GM12878 (cell line): ENCODE measurements at regions not wholly inside any gene's neighbourhood (a gene's known extent, or its start where the extent isn't known, plus 50 kb on each side); places are given as distances from the start of the nearest gene placed in this dataset.
"Not testable (repeated sequence)": the region's sequence is repeated elsewhere in the genome, so short reads cannot be mapped to it uniquely, and the experiment has no call there.

ENCODE experiments used
- ATAC-seq: fragments of 200-7000 bp; cut with Tn5 transposase; 3 replicates; pipeline ENCODE4 v1.9.1; 2020; ENCODE audit warnings: mild to moderate bottlenecking, moderate library complexity
- BruUV-seq: library from RNA; stranded (reverse); fragments of 400-500 nt; replicated peaks from 2 replicates; lab custom pipeline; 2021; lab: Mats Ljungman, UMichigan
- CTCF ChIA-PET: fragments of 300-600 bp; sonication (Branson Sonifier 250); formaldehyde crosslinking; extraction: SDS; loops from one replicate; lab custom pipeline; 2021; ENCODE audit warnings: inconsistent platforms; lab: Yijun Ruan, JAX
- POLR2A ChIA-PET: fragments of 350-600 bp; formaldehyde crosslinking; extraction: SDS; loops from one replicate; lab custom pipeline; 2021; ENCODE audit warnings: inconsistent platforms; lab: Charles Lee
- RAD21 ChIA-PET: fragments of 300-600 bp; sonication (Branson Sonifier 250); formaldehyde crosslinking; loops from one replicate; lab custom pipeline; 2023; ENCODE audit warnings: antibody characterized with exemption; ENCODE audit not compliant: unreplicated experiment; lab: Charles Lee
- SMC1A ChIA-PET: fragments of 300-600 bp; sonication (Branson Sonifier 250); formaldehyde crosslinking; loops from one replicate; lab custom pipeline; 2023; ENCODE audit not compliant: unreplicated experiment, uncharacterized antibody; lab: Charles Lee
- DNase-seq: peaks from one replicate; pipeline ENCODE4 v3.0.0-alpha.2; 2011; ENCODE audit warnings: low read depth, low spot score
- FAIRE-seq: peaks from 3 replicates; lab custom pipeline; 2011; peaks lifted over from hg19 to GRCh38; lab: Jason Lieb, UNC
- H2AFZ ChIP-seq: 2 replicates; pipeline ENCODE4 v1.6.0; 2011; ENCODE audit warnings: low read depth, low read length, control low read depth; ENCODE audit not compliant: control insufficient read depth
- H3K27ac ChIP-seq: 2 replicates; pipeline ENCODE4 v1.5.1; 2011; ENCODE audit warnings: control low read depth; ENCODE audit not compliant: control insufficient read depth, insufficient read depth
- H3K27me3 ChIP-seq, 2 experiments: replicated peaks in 1 of 2; 2 replicates each; pipeline versions ENCODE4 v1.6.0 to v1.6.1; 2011; ENCODE audit warnings: low read length in 1 of 2; ENCODE audit not compliant: control insufficient read depth in 2 of 2, insufficient read depth in 2 of 2
- H3K36me3 ChIP-seq, 2 experiments: 2 replicates each; pipeline ENCODE4 v1.5.1; 2011; ENCODE audit warnings: low read length in 1 of 2; ENCODE audit not compliant: control insufficient read depth in 2 of 2, insufficient read depth in 2 of 2
- H3K4me1 ChIP-seq: 2 replicates; pipeline ENCODE4 v1.6.1; 2011; ENCODE audit warnings: mild to moderate bottlenecking, low read length, moderate library complexity, mixed read lengths; ENCODE audit not compliant: control insufficient read depth, insufficient read depth
- H3K4me2 ChIP-seq: 2 replicates; pipeline ENCODE4 v1.6.0; 2011; ENCODE audit warnings: control low read depth; ENCODE audit not compliant: control insufficient read depth, insufficient read depth
- H3K4me3 ChIP-seq: fragments of 200-600 bp; sonication (generic); 2 replicates; pipeline ENCODE4 v1.5.1; 2016
- H3K79me2 ChIP-seq: 2 replicates; pipeline ENCODE4 v1.6.0; 2011; ENCODE audit warnings: low read length; ENCODE audit not compliant: control insufficient read depth, insufficient read depth
- H3K9ac ChIP-seq: 2 replicates; pipeline ENCODE4 v1.8.0; 2011; ENCODE audit warnings: low read length, control low read depth, mixed read lengths; ENCODE audit not compliant: control insufficient read depth, insufficient read depth
- H3K9me3 ChIP-seq: replicated peaks from 3 replicates; pipeline ENCODE4 v1.5.1; 2011; ENCODE audit warnings: mild to moderate bottlenecking, low read length; ENCODE audit not compliant: control insufficient read depth, insufficient read depth
- H4K20me1 ChIP-seq: 2 replicates; pipeline ENCODE4 v1.6.0; 2011; ENCODE audit not compliant: control insufficient read depth, insufficient read depth
- ATF7 ChIP-seq: fragments of 450-650 bp; IDR thresholded peaks from 2 replicates; pipeline ENCODE4 v1.6.1; 2016; ENCODE audit warnings: low read depth, mild to moderate bottlenecking
- BHLHE40 ChIP-seq, 2 experiments: fragments of 450-650 bp in 1 of 2; IDR thresholded peaks; 2 replicates each; pipeline ENCODE4 v1.6.1; 2011 to 2017; ENCODE audit warnings: low read depth in 2 of 2, borderline replicate concordance in 1 of 2, improper control_type of control experiment in 1 of 2, low read length in 1 of 2, mild to moderate bottlenecking in 1 of 2
- IKZF2 ChIP-seq, 2 experiments: fragments of 450-650 bp; IDR thresholded peaks; 2 replicates each; pipeline ENCODE4 v1.6.1; 2017; ENCODE audit warnings: mild to moderate bottlenecking in 2 of 2, moderate library complexity in 2 of 2
- NFYA ChIP-seq: IDR thresholded peaks from 2 replicates; pipeline ENCODE4 v1.6.1; 2011; ENCODE audit warnings: low read depth, mild to moderate bottlenecking, low read length, improper control_type of control experiment, borderline replicate concordance
- POLR2AphosphoS5 ChIP-seq: IDR thresholded peaks from 2 replicates; pipeline ENCODE4 v1.6.1; 2011; ENCODE audit warnings: mild to moderate bottlenecking, low read length, inconsistent platforms
- RUNX3 ChIP-seq: IDR thresholded peaks from 2 replicates; pipeline ENCODE4 v1.6.1; 2012; ENCODE audit warnings: low read length, inconsistent platforms
- SPI1 ChIP-seq: IDR thresholded peaks from 2 replicates; pipeline ENCODE4 v1.6.1; 2011; ENCODE audit warnings: low read depth, mild to moderate bottlenecking, low read length, moderate library complexity, borderline replicate concordance; ENCODE audit not compliant: insufficient read depth
- ZNF274 ChIP-seq: IDR thresholded peaks from one replicate; pipeline ENCODE4 v1.8.0; 2011; ENCODE audit not compliant: insufficient read length, insufficient read depth
- ZZZ3 ChIP-seq: IDR thresholded peaks from 2 replicates; pipeline ENCODE4 v1.6.1; 2011; ENCODE audit warnings: low read depth; ENCODE audit not compliant: control insufficient read depth, insufficient read length
- WGBS: methylation state at CpG from one replicate; pipeline ENCODE4 v1.1.6; 2016; ENCODE audit warnings: low lambda C conversion rate; ENCODE audit not compliant: insufficient replicate concordance, insufficient coverage; ENCODE audit errors: missing lambda C conversion rate; 5-methylcytosine and 5-hydroxymethylcytosine counted together
- in situ Hi-C: fragments of 300-500 bp; cut with MboI; formaldehyde crosslinking; loops from 9 replicates; pipeline ENCODE4 v1.14.3; 2018; ENCODE audit warnings: mixed read lengths
- intact Hi-C: fragments of 100-400 bp; cut with micrococcal nuclease; formaldehyde crosslinking; loops from one replicate; pipeline ENCODE4 v1.14.2; 2022; ENCODE audit not compliant: unreplicated experiment

GRCh38 chr1:38497921-38498656, 361.5 kb downstream of the RRAGC start:
- H3K4me2 ChIP-seq = peak overlapping the region; percentile 65; the same call in 1 of the 2 replicates
- no peaks in the 10 kb centered on the region for H3K9me3 ChIP-seq
- intact Hi-C loops = no loop called here
- no peaks in the 10 kb centered on the region; a peak in 1 of 4 replicates for H3K27me3 ChIP-seq
- no peak overlapping the region for H3K27ac ChIP-seq
- 0 out of 2 replicates have a peak, but pooled peaks have one; percentile 27 for TF ChIP-seq ATF7
- TF ChIP-seq ZZZ3 = no peak
- TF ChIP-seq NFYA = no peak
- TF ChIP-seq ZNF274 = no peak
- TF ChIP-seq RUNX3 = peak; percentile 47; the same call in 1 of the 2 replicates
- no peak for TF ChIP-seq POLR2AphosphoS5
- BruUV-seq = no TSS peak
- RAD21 ChIA-PET = no interaction called here
- POLR2A ChIA-PET = interaction anchor here (0.6 to 0.7 kb wide), 4 partner anchors 64 to 1902 kb away, joined by 3 to 4 read pairs (median 4); no protein-coding TSS in a partner anchor
- H2AFZ ChIP-seq = no peak overlapping the region; the same call in 1 of the 2 replicates
- ATAC-seq (no peak), FAIRE-seq (no peak), DNase-seq (no peak)
- H3K79me2 ChIP-seq = no peaks in the 10 kb centered on the region
- 80% methylated on average over 7 of the region's 7 CpGs for WGBS
- H4K20me1 ChIP-seq = no peaks in the 10 kb centered on the region
- peaks cover 4% of the 10 kb centered on the region for H3K4me1 ChIP-seq
- H3K36me3 ChIP-seq = no peaks in the 10 kb centered on the region
- CTCF ChIA-PET = interaction anchor here (0.7 to 1.2 kb wide), 4 partner anchors 24 to 458 kb away, joined by 3 to 5 read pairs (median 3); no protein-coding TSS in a partner anchor
- H3K9ac ChIP-seq = no peak overlapping the region
- no peak overlapping the region for H3K4me3 ChIP-seq
- SMC1A ChIA-PET = interaction anchor here (0.6 to 2.4 kb wide), 8 partner anchors 8 to 426 kb away, joined by 3 to 15 read pairs (median 6); no protein-coding TSS in a partner anchor
- in situ Hi-C loops = no loop called here

- intact Hi-C loops, DNase-seq, FAIRE-seq, H2AFZ ChIP-seq, H3K36me3 ChIP-seq, H3K79me2 ChIP-seq, H3K4me2 ChIP-seq, H3K27me3 ChIP-seq, H3K9ac ChIP-seq, BruUV-seq, POLR2A ChIA-PET, H3K27ac ChIP-seq, H3K9me3 ChIP-seq, in situ Hi-C loops, H3K4me3 ChIP-seq, H4K20me1 ChIP-seq, H3K4me1 ChIP-seq, ATAC-seq: not testable (repeated sequence)
- SMC1A ChIA-PET = interaction anchor here (1.2 kb wide), 1 partner anchor 35 kb away, joined by 4 read pairs; no protein-coding TSS in a partner anchor
- TF ChIP-seq BHLHE40 (IDR thresholded peaks at IDR 0.05; ENCODE audit: borderline replicate concordance in 1 of 2, low read depth in 2 of 2, low read length in 1 of 2) (peak in 1 of 2 experiments; percentile 6; a peak in 1 of 4 replicates), IKZF2 (IDR thresholded peaks at IDR 0.05) (0 out of 4 replicates have a peak, but pooled peaks have one; percentile 14 to 16), SPI1 (peak; percentile 36; the same call in 1 of the 2 replicates)
- CTCF ChIA-PET = interaction anchor here (0.8 kb wide), 1 partner anchor 10 kb away, joined by 3 read pairs; no protein-coding TSS in a partner anchor
- WGBS = 4% methylated on average over 3 of the region's 3 CpGs
- RAD21 ChIA-PET = interaction anchor here (0.6 to 1.0 kb wide), 2 partner anchors 11 to 87 kb away, joined by 3 to 5 read pairs; no protein-coding TSS in a partner anchor
Observed at GRCh38 chr1:38493306-38493705, 366.3 kb downstream of the RRAGC start.
